ENCODE measurements at regions not wholly inside any gene's neighbourhood (a gene's known extent, or its start where the extent isn't known, plus 50 kb on each side); places are given as distances from the start of the nearest gene placed in this dataset.

GRCh38 chr1:53378061-53378460, 50.2 kb upstream of the LRP8 start:
- no peak for ATAC-seq (ENCODE audit: low FRiP score)
- intact Hi-C loops (cut with DNase I): no loop called here
- H3K9me3 ChIP-seq (ENCODE audit: control insufficient read depth, low read length): no peaks in the 10 kb centered on the region

GRCh38 chr1:53378932-53379661, 51.2 kb upstream of the LRP8 start:
- no peaks in the 10 kb centered on the region for H3K9me3 ChIP-seq (ENCODE audit: control insufficient read depth, low read length)
- H3K36me3 ChIP-seq (ENCODE audit: control insufficient read depth in 1 of 2, insufficient read depth in 2 of 2, low read length in 1 of 2): no peaks in the 10 kb centered on the region
- peaks cover 0 to 1% of the 10 kb centered on the region in 2 donors for H3K27me3 ChIP-seq (ENCODE audit: control insufficient read depth in 1 of 2, insufficient read depth in 2 of 2, low read length in 1 of 2)
- intact Hi-C loops (cut with DNase I): no loop called here
- no peak for ATAC-seq (ENCODE audit: low FRiP score)
- H3K4me1 ChIP-seq (ENCODE audit: control insufficient read depth in 1 of 2, insufficient read depth in 2 of 2, low read length in 2 of 2): no peaks in the 10 kb centered on the region
- peak; percentile 25 to 37 for DNase-seq
- H3K27ac ChIP-seq (ENCODE audit: low read depth in 1 of 2, low read length in 2 of 2): no peak overlapping the region
- WGBS, 2 donors: 95% methylated on average over 11 of the region's 11 CpGs
- H3K4me3 ChIP-seq (ENCODE audit: low read length in 2 of 2): no peak overlapping the region

More at GRCh38 chr1:53378061-53378460, 50.2 kb upstream of the LRP8 start:
- H3K27ac ChIP-seq (ENCODE audit: low read depth in 1 of 2, low read length in 2 of 2): no peak overlapping the region
- no peaks in the 10 kb centered on the region for H3K27me3 ChIP-seq (ENCODE audit: control insufficient read depth in 1 of 2, insufficient read depth in 2 of 2, low read length in 1 of 2)
- no peaks in the 10 kb centered on the region for H3K4me1 ChIP-seq (ENCODE audit: control insufficient read depth in 1 of 2, insufficient read depth in 2 of 2, low read length in 2 of 2)
- no peak overlapping the region for H3K4me3 ChIP-seq (ENCODE audit: low read length in 2 of 2)
- peak; percentile 29 to 57 for DNase-seq
- 79 to 90% methylated on average over 5 of the region's 5 CpGs for WGBS, 2 donors
- H3K36me3 ChIP-seq (ENCODE audit: control insufficient read depth in 1 of 2, insufficient read depth in 2 of 2, low read length in 1 of 2): no peaks in the 10 kb centered on the region

GRCh38 chr1:53379662-53380002, 51.8 kb upstream of the LRP8 start:
- WGBS, 2 donors: 87 to 88% methylated on average over 4 of the region's 4 CpGs
- intact Hi-C loops (cut with DNase I): no loop called here
- DNase-seq (peak in 1 of 2 donors; percentile 22), ATAC-seq (ENCODE audit: low FRiP score) (no peak)
- no peaks in the 10 kb centered on the region for H3K9me3 ChIP-seq (ENCODE audit: control insufficient read depth, low read length)
- H3K27ac ChIP-seq (ENCODE audit: low read depth in 1 of 2, low read length in 2 of 2): no peak overlapping the region
- H3K4me1 ChIP-seq (ENCODE audit: control insufficient read depth in 1 of 2, insufficient read depth in 2 of 2, low read length in 2 of 2): no peaks in the 10 kb centered on the region
- no peak overlapping the region for H3K4me3 ChIP-seq (ENCODE audit: low read length in 2 of 2)
- peaks cover 0 to 1% of the 10 kb centered on the region in 2 donors for H3K27me3 ChIP-seq (ENCODE audit: control insufficient read depth in 1 of 2, insufficient read depth in 2 of 2, low read length in 1 of 2)
- H3K36me3 ChIP-seq (ENCODE audit: control insufficient read depth in 1 of 2, insufficient read depth in 2 of 2, low read length in 1 of 2): no peaks in the 10 kb centered on the region

- peak in 1 of 2 donors; percentile 17 for DNase-seq
Measured at GRCh38 chr1:53380296-53380695, 52.4 kb upstream of the LRP8 start.

GRCh38 chr1:53381790-53382401, 54.0 kb upstream of the LRP8 start:
- H3K9me3 ChIP-seq (ENCODE audit: control insufficient read depth, low read length): no peaks in the 10 kb centered on the region
- WGBS, 2 donors: 74 to 76% methylated on average over 8 of the region's 8 CpGs
- no peaks in the 10 kb centered on the region for H3K4me1 ChIP-seq (ENCODE audit: control insufficient read depth in 1 of 2, insufficient read depth in 2 of 2, low read length in 2 of 2)
- no peak overlapping the region for H3K4me3 ChIP-seq (ENCODE audit: low read length in 2 of 2)
- intact Hi-C loops (cut with DNase I): no loop called here
- peaks cover 0 to 1% of the 10 kb centered on the region in 2 donors for H3K27me3 ChIP-seq (ENCODE audit: control insufficient read depth in 1 of 2, insufficient read depth in 2 of 2, low read length in 1 of 2)
- ATAC-seq (ENCODE audit: low FRiP score) (no peak), DNase-seq (no peak)
- no peak overlapping the region for H3K27ac ChIP-seq (ENCODE audit: low read depth in 1 of 2, low read length in 2 of 2)
- H3K36me3 ChIP-seq (ENCODE audit: control insufficient read depth in 1 of 2, insufficient read depth in 2 of 2, low read length in 1 of 2): no peaks in the 10 kb centered on the region

More at GRCh38 chr1:53380296-53380695, 52.4 kb upstream of the LRP8 start:
- H3K4me1 ChIP-seq (ENCODE audit: control insufficient read depth in 1 of 2, insufficient read depth in 2 of 2, low read length in 2 of 2): no peaks in the 10 kb centered on the region
- H3K9me3 ChIP-seq (ENCODE audit: control insufficient read depth, low read length): no peaks in the 10 kb centered on the region
- ATAC-seq (ENCODE audit: low FRiP score): no peak
- 70 to 76% methylated on average over 5 of the region's 5 CpGs for WGBS, 2 donors
- peaks cover 0 to 1% of the 10 kb centered on the region in 2 donors for H3K27me3 ChIP-seq (ENCODE audit: control insufficient read depth in 1 of 2, insufficient read depth in 2 of 2, low read length in 1 of 2)
- H3K27ac ChIP-seq (ENCODE audit: low read depth in 1 of 2, low read length in 2 of 2): no peak overlapping the region
- intact Hi-C loops (cut with DNase I): no loop called here
- H3K4me3 ChIP-seq (ENCODE audit: low read length in 2 of 2): no peak overlapping the region
- H3K36me3 ChIP-seq (ENCODE audit: control insufficient read depth in 1 of 2, insufficient read depth in 2 of 2, low read length in 1 of 2): no peaks in the 10 kb centered on the region

- no peak for ATAC-seq (ENCODE audit: low FRiP score)
- Histone ChIP-seq H3K27me3 (ENCODE audit: control insufficient read depth in 1 of 2, insufficient read depth in 2 of 2, low read length in 1 of 2) (peaks cover 0 to 1% of the 10 kb centered on the region in 2 donors), H3K27ac (ENCODE audit: low read depth in 1 of 2, low read length in 2 of 2) (no peak overlapping the region), H3K4me1 (ENCODE audit: control insufficient read depth in 1 of 2, insufficient read depth in 2 of 2, low read length in 2 of 2) (no peaks in the 10 kb centered on the region), H3K4me3 (ENCODE audit: low read length in 2 of 2) (no peak overlapping the region), H3K9me3 (ENCODE audit: control insufficient read depth, low read length) (no peaks in the 10 kb centered on the region), H3K36me3 (ENCODE audit: control insufficient read depth in 1 of 2, insufficient read depth in 2 of 2, low read length in 1 of 2) (no peaks in the 10 kb centered on the region)
- 83 to 85% methylated on average over 10 of the region's 10 CpGs for WGBS, 2 donors
- DNase-seq: peak in 1 of 2 donors; percentile 10
- intact Hi-C loops (cut with DNase I): no loop called here
Measured at GRCh38 chr1:53383136-53383870, 55.4 kb upstream of the LRP8 start.

GRCh38 chr1:53384796-53385195, 56.9 kb upstream of the LRP8 start:
- Histone ChIP-seq H3K4me1 (ENCODE audit: control insufficient read depth in 1 of 2, insufficient read depth in 2 of 2, low read length in 2 of 2) (no peaks in the 10 kb centered on the region), H3K36me3 (ENCODE audit: control insufficient read depth in 1 of 2, insufficient read depth in 2 of 2, low read length in 1 of 2) (no peaks in the 10 kb centered on the region), H3K4me3 (ENCODE audit: low read length in 2 of 2) (no peak overlapping the region), H3K27ac (ENCODE audit: low read depth in 1 of 2, low read length in 2 of 2) (no peak overlapping the region), H3K27me3 (ENCODE audit: control insufficient read depth in 1 of 2, insufficient read depth in 2 of 2, low read length in 1 of 2) (peaks cover 0 to 1% of the 10 kb centered on the region in 2 donors), H3K9me3 (ENCODE audit: control insufficient read depth, low read length) (no peaks in the 10 kb centered on the region)
- 88 to 93% methylated on average over 3 of the region's 3 CpGs for WGBS, 2 donors
- ATAC-seq (ENCODE audit: low FRiP score) (no peak), DNase-seq (no peak)
- intact Hi-C loops (cut with DNase I): no loop called here

- no peak for ATAC-seq (ENCODE audit: low FRiP score)
- H3K4me3 ChIP-seq (ENCODE audit: low read length in 2 of 2): no peak overlapping the region
- no peaks in the 10 kb centered on the region for H3K9me3 ChIP-seq (ENCODE audit: control insufficient read depth, low read length)
- H3K27ac ChIP-seq (ENCODE audit: low read depth in 1 of 2, low read length in 2 of 2): no peak overlapping the region
- 78 to 79% methylated on average over 11 of the region's 11 CpGs for WGBS, 2 donors
- no peak for DNase-seq
- no peaks in the 10 kb centered on the region for H3K4me1 ChIP-seq (ENCODE audit: control insufficient read depth in 1 of 2, insufficient read depth in 2 of 2, low read length in 2 of 2)
- H3K27me3 ChIP-seq (ENCODE audit: control insufficient read depth in 1 of 2, insufficient read depth in 2 of 2, low read length in 1 of 2): peaks cover 0 to 1% of the 10 kb centered on the region in 2 donors
- H3K36me3 ChIP-seq (ENCODE audit: control insufficient read depth in 1 of 2, insufficient read depth in 2 of 2, low read length in 1 of 2): no peaks in the 10 kb centered on the region
- intact Hi-C loops (cut with DNase I): no loop called here
Measured at GRCh38 chr1:53385276-53386225, 57.7 kb upstream of the LRP8 start.
